ENCODE measurements at regions not wholly inside any gene's neighbourhood (a gene's known extent, or its start where the extent isn't known, plus 50 kb on each side); places are given as distances from the start of the nearest gene placed in this dataset.
"Not testable (repeated sequence)": the region's sequence is repeated elsewhere in the genome, so short reads cannot be mapped to it uniquely, and the experiment has no call there.

GRCh38 chrX:53883196-53883595, 161.1 kb downstream of the PHF8 start:
- DNase-seq, result no peak

- no peak for DNase-seq
Measured at GRCh38 chrX:53882331-53882730, 161.9 kb downstream of the PHF8 start.

GRCh38 chrX:53880786-53881185, 163.5 kb downstream of the PHF8 start:
- not testable (repeated sequence) for DNase-seq

GRCh38 chrX:53859890-53860289, 173.4 kb upstream of the HUWE1 start:
- DNase-seq, result no peak

GRCh38 chrX:53831662-53832635, 145.4 kb upstream of the HUWE1 start:
- DNase-seq, result peak; percentile 52

- DNase-seq, result no peak
Measured at GRCh38 chrX:53824686-53825085, 138.2 kb upstream of the HUWE1 start.

GRCh38 chrX:53818115-53818514, 131.6 kb upstream of the HUWE1 start:
- not testable (repeated sequence) for DNase-seq

- DNase-seq, result no peak
Measured at GRCh38 chrX:53817548-53817947, 131.0 kb upstream of the HUWE1 start.

GRCh38 chrX:53813670-53814440, 127.3 kb upstream of the HUWE1 start:
- DNase-seq, result no peak

- no peak for DNase-seq
Measured at GRCh38 chrX:53798281-53798680, 111.8 kb upstream of the HUWE1 start.

- no peak for DNase-seq
Measured at GRCh38 chrX:53795576-53795975, 109.1 kb upstream of the HUWE1 start.

- no peak for DNase-seq
Measured at GRCh38 chrX:53794181-53794580, 107.7 kb upstream of the HUWE1 start.

GRCh38 chrX:53768865-53769264, 82.3 kb upstream of the HUWE1 start:
- no peak for DNase-seq

GRCh38 chrX:53768451-53768850, 81.9 kb upstream of the HUWE1 start:
- DNase-seq, result no peak

GRCh38 chrX:53767544-53767943, 81.0 kb upstream of the HUWE1 start:
- no peak for DNase-seq

- not testable (repeated sequence) for DNase-seq
Measured at GRCh38 chrX:53757181-53757580, 70.7 kb upstream of the HUWE1 start.

GRCh38 chrX:53746718-53747117, 60.2 kb upstream of the HUWE1 start:
- DNase-seq, result no peak

GRCh38 chrX:53743244-53743643, 56.7 kb upstream of the HUWE1 start:
- DNase-seq, result no peak

- DNase-seq, result no peak
Measured at GRCh38 chrX:53738370-53738906, 51.9 kb upstream of the HUWE1 start.
